ENCODE measurements at regions not wholly inside any gene's neighbourhood (a gene's known extent, or its start where the extent isn't known, plus 50 kb on each side); places are given as distances from the start of the nearest gene placed in this dataset.

- Histone ChIP-seq H3K9me3 (ENCODE audit: low read length) (no peaks in the 10 kb centered on the region), H3K4me1 (ENCODE audit: insufficient read depth, low read length) (no peaks in the 10 kb centered on the region), H3K27ac (ENCODE audit: low read depth, low read length) (no peak overlapping the region), H3K4me3 (ENCODE audit: low read depth in 1 of 2, low read length in 2 of 2) (no peak overlapping the region), H3K27me3 (ENCODE audit: control insufficient read depth in 1 of 2, insufficient read depth in 2 of 2, low read length in 2 of 2) (no peaks in the 10 kb centered on the region), H3K9ac (ENCODE audit: low read length) (no peak overlapping the region), H3K36me3 (ENCODE audit: insufficient read depth, low read length) (no peaks in the 10 kb centered on the region)
Observed at GRCh38 chr2:128781585-128782385, 463.1 kb upstream of the HS6ST1 start.

- Histone ChIP-seq H3K4me3 (ENCODE audit: low read depth in 1 of 2, low read length in 2 of 2) (no peak overlapping the region), H3K27ac (ENCODE audit: low read depth, low read length) (no peak overlapping the region), H3K27me3 (ENCODE audit: control insufficient read depth in 1 of 2, insufficient read depth in 2 of 2, low read length in 2 of 2) (no peaks in the 10 kb centered on the region), H3K9ac (ENCODE audit: low read length) (no peak overlapping the region), H3K4me1 (ENCODE audit: insufficient read depth, low read length) (no peaks in the 10 kb centered on the region), H3K36me3 (ENCODE audit: insufficient read depth, low read length) (no peaks in the 10 kb centered on the region), H3K9me3 (ENCODE audit: low read length) (no peaks in the 10 kb centered on the region)
Observed at GRCh38 chr2:128782411-128783192, 463.9 kb upstream of the HS6ST1 start.

- no peaks in the 10 kb centered on the region for H3K9me3 ChIP-seq (ENCODE audit: low read length)
- H3K36me3 ChIP-seq (ENCODE audit: insufficient read depth, low read length), result no peaks in the 10 kb centered on the region
- H3K4me1 ChIP-seq (ENCODE audit: insufficient read depth, low read length), result no peaks in the 10 kb centered on the region
- H3K9ac ChIP-seq (ENCODE audit: low read length), result no peak overlapping the region
- no peak overlapping the region for H3K27ac ChIP-seq (ENCODE audit: low read depth, low read length)
- no peaks in the 10 kb centered on the region for H3K27me3 ChIP-seq (ENCODE audit: control insufficient read depth in 1 of 2, insufficient read depth in 2 of 2, low read length in 2 of 2)
- H3K4me3 ChIP-seq (ENCODE audit: low read depth in 1 of 2, low read length in 2 of 2), result no peak overlapping the region
Observed at GRCh38 chr2:128783193-128783671, 464.6 kb upstream of the HS6ST1 start.

GRCh38 chr2:128783896-128784295, 465.2 kb upstream of the HS6ST1 start:
- no peaks in the 10 kb centered on the region for H3K36me3 ChIP-seq (ENCODE audit: insufficient read depth, low read length)
- no peak overlapping the region for H3K9ac ChIP-seq (ENCODE audit: low read length)
- no peak overlapping the region for H3K27ac ChIP-seq (ENCODE audit: low read depth, low read length)
- no peaks in the 10 kb centered on the region for H3K9me3 ChIP-seq (ENCODE audit: low read length)
- H3K4me1 ChIP-seq (ENCODE audit: insufficient read depth, low read length), result no peaks in the 10 kb centered on the region
- no peaks in the 10 kb centered on the region for H3K27me3 ChIP-seq (ENCODE audit: control insufficient read depth in 1 of 2, insufficient read depth in 2 of 2, low read length in 2 of 2)
- H3K4me3 ChIP-seq (ENCODE audit: low read depth in 1 of 2, low read length in 2 of 2), result no peak overlapping the region

GRCh38 chr2:128784626-128785306, 466.1 kb upstream of the HS6ST1 start:
- no peaks in the 10 kb centered on the region for H3K36me3 ChIP-seq (ENCODE audit: insufficient read depth, low read length)
- H3K9ac ChIP-seq (ENCODE audit: low read length), result no peak overlapping the region
- no peaks in the 10 kb centered on the region for H3K9me3 ChIP-seq (ENCODE audit: low read length)
- no peak overlapping the region for H3K4me3 ChIP-seq (ENCODE audit: low read depth in 1 of 2, low read length in 2 of 2)
- no peaks in the 10 kb centered on the region for H3K4me1 ChIP-seq (ENCODE audit: insufficient read depth, low read length)
- H3K27me3 ChIP-seq (ENCODE audit: control insufficient read depth in 1 of 2, insufficient read depth in 2 of 2, low read length in 2 of 2), result no peaks in the 10 kb centered on the region
- no peak overlapping the region for H3K27ac ChIP-seq (ENCODE audit: low read depth, low read length)

- Histone ChIP-seq H3K27me3 (ENCODE audit: control insufficient read depth in 1 of 2, insufficient read depth in 2 of 2, low read length in 2 of 2) (no peaks in the 10 kb centered on the region), H3K27ac (ENCODE audit: low read depth, low read length) (no peak overlapping the region), H3K9me3 (ENCODE audit: low read length) (no peaks in the 10 kb centered on the region), H3K9ac (ENCODE audit: low read length) (no peak overlapping the region), H3K4me1 (ENCODE audit: insufficient read depth, low read length) (no peaks in the 10 kb centered on the region), H3K4me3 (ENCODE audit: low read depth in 1 of 2, low read length in 2 of 2) (no peak overlapping the region), H3K36me3 (ENCODE audit: insufficient read depth, low read length) (no peaks in the 10 kb centered on the region)
Observed at GRCh38 chr2:128786316-128786715, 467.6 kb upstream of the HS6ST1 start.

- H3K9ac ChIP-seq (ENCODE audit: low read length), result no peak overlapping the region
- H3K9me3 ChIP-seq (ENCODE audit: low read length), result no peaks in the 10 kb centered on the region
- H3K27me3 ChIP-seq (ENCODE audit: control insufficient read depth in 1 of 2, insufficient read depth in 2 of 2, low read length in 2 of 2), result no peaks in the 10 kb centered on the region
- H3K4me1 ChIP-seq (ENCODE audit: insufficient read depth, low read length), result no peaks in the 10 kb centered on the region
- H3K36me3 ChIP-seq (ENCODE audit: insufficient read depth, low read length), result no peaks in the 10 kb centered on the region
- no peak overlapping the region for H3K4me3 ChIP-seq (ENCODE audit: low read depth in 1 of 2, low read length in 2 of 2)
- no peak overlapping the region for H3K27ac ChIP-seq (ENCODE audit: low read depth, low read length)
Observed at GRCh38 chr2:128786741-128787478, 468.2 kb upstream of the HS6ST1 start.

- H3K27me3 ChIP-seq (ENCODE audit: control insufficient read depth in 1 of 2, insufficient read depth in 2 of 2, low read length in 2 of 2), result no peaks in the 10 kb centered on the region
- no peaks in the 10 kb centered on the region for H3K36me3 ChIP-seq (ENCODE audit: insufficient read depth, low read length)
- no peak overlapping the region for H3K4me3 ChIP-seq (ENCODE audit: low read depth in 1 of 2, low read length in 2 of 2)
- H3K9ac ChIP-seq (ENCODE audit: low read length), result no peak overlapping the region
- H3K4me1 ChIP-seq (ENCODE audit: insufficient read depth, low read length), result no peaks in the 10 kb centered on the region
- no peaks in the 10 kb centered on the region for H3K9me3 ChIP-seq (ENCODE audit: low read length)
- H3K27ac ChIP-seq (ENCODE audit: low read depth, low read length), result no peak overlapping the region
Observed at GRCh38 chr2:128787616-128788015, 468.9 kb upstream of the HS6ST1 start.

GRCh38 chr2:128788636-128789220, 470.1 kb upstream of the HS6ST1 start:
- no peaks in the 10 kb centered on the region for H3K9me3 ChIP-seq (ENCODE audit: low read length)
- H3K4me1 ChIP-seq (ENCODE audit: insufficient read depth, low read length), result no peaks in the 10 kb centered on the region
- no peak overlapping the region for H3K27ac ChIP-seq (ENCODE audit: low read depth, low read length)
- H3K4me3 ChIP-seq (ENCODE audit: low read depth in 1 of 2, low read length in 2 of 2), result no peak overlapping the region
- H3K9ac ChIP-seq (ENCODE audit: low read length), result no peak overlapping the region
- H3K27me3 ChIP-seq (ENCODE audit: control insufficient read depth in 1 of 2, insufficient read depth in 2 of 2, low read length in 2 of 2), result no peaks in the 10 kb centered on the region
- no peaks in the 10 kb centered on the region for H3K36me3 ChIP-seq (ENCODE audit: insufficient read depth, low read length)

- H3K36me3 ChIP-seq (ENCODE audit: insufficient read depth, low read length), result no peaks in the 10 kb centered on the region
- H3K4me3 ChIP-seq (ENCODE audit: low read depth in 1 of 2, low read length in 2 of 2), result no peak overlapping the region
- no peaks in the 10 kb centered on the region for H3K4me1 ChIP-seq (ENCODE audit: insufficient read depth, low read length)
- no peak overlapping the region for H3K9ac ChIP-seq (ENCODE audit: low read length)
- no peaks in the 10 kb centered on the region for H3K9me3 ChIP-seq (ENCODE audit: low read length)
- no peak overlapping the region for H3K27ac ChIP-seq (ENCODE audit: low read depth, low read length)
- no peaks in the 10 kb centered on the region for H3K27me3 ChIP-seq (ENCODE audit: control insufficient read depth in 1 of 2, insufficient read depth in 2 of 2, low read length in 2 of 2)
Observed at GRCh38 chr2:128789221-128789620, 470.6 kb upstream of the HS6ST1 start.

All from muscle layer of colon (tissue), 2 donors.